Mesenchymal stem cell (in vitro differentiated cells and primary cell): ENCODE measurements at regions not wholly inside any gene's neighbourhood (a gene's known extent, or its start where the extent isn't known, plus 50 kb on each side); places are given as distances from the start of the nearest gene placed in this dataset.
A peak's percentile ranks its signal among the peaks of the same experiment; 100 is the strongest.
"Not testable (repeated sequence)": the region's sequence is repeated elsewhere in the genome, so short reads cannot be mapped to it uniquely, and the experiment has no call there.

ENCODE experiments used
- DNase-seq: peaks from one replicate; pipeline ENCODE4 v3.0.0-alpha.2; 2013
- H2AFZ ChIP-seq: one replicate; pipeline ENCODE4 v1.6.1; 2013; ENCODE audit warnings: low read depth, mild to moderate bottlenecking, control low read depth, inconsistent platforms, low read length, moderate library complexity
- H2AK5ac ChIP-seq: 2 replicates; pipeline ENCODE4 v1.6.1; 2013; ENCODE audit warnings: low read length, moderate library complexity, mild to moderate bottlenecking, inconsistent platforms; ENCODE audit not compliant: severe bottlenecking
- H2BK120ac ChIP-seq: one replicate; pipeline ENCODE4 v1.6.1; 2013; ENCODE audit warnings: low read depth, mild to moderate bottlenecking, inconsistent platforms, low read length, moderate library complexity
- H2BK12ac ChIP-seq, 2 experiments: one replicate each; pipeline ENCODE4 v1.6.1; 2013; ENCODE audit warnings: inconsistent platforms in 2 of 2, low read length in 2 of 2, mild to moderate bottlenecking in 2 of 2, moderate library complexity in 2 of 2, control low read depth in 1 of 2
- H2BK15ac ChIP-seq: one replicate; pipeline ENCODE4 v1.6.1; 2013; ENCODE audit warnings: mild to moderate bottlenecking, low read depth, inconsistent platforms; ENCODE audit not compliant: poor library complexity, severe bottlenecking
- H2BK5ac ChIP-seq: 2 replicates; pipeline ENCODE4 v1.6.1; 2013; ENCODE audit warnings: low read depth, mild to moderate bottlenecking, low read length, control low read depth, inconsistent platforms; ENCODE audit not compliant: poor library complexity, severe bottlenecking
- H3K14ac ChIP-seq, 2 experiments: one replicate each; pipeline ENCODE4 v1.6.1; 2013; ENCODE audit warnings: inconsistent platforms in 2 of 2, low read length in 2 of 2, control low read depth in 1 of 2, mild to moderate bottlenecking in 1 of 2, moderate library complexity in 1 of 2
- H3K18ac ChIP-seq, 2 experiments: one replicate each; pipeline ENCODE4 v1.6.1; 2013; ENCODE audit warnings: inconsistent platforms in 2 of 2, low read length in 2 of 2, control low read depth in 1 of 2, low read depth in 1 of 2, mild to moderate bottlenecking in 1 of 2
- H3K23ac ChIP-seq, 2 experiments: one replicate each; pipeline ENCODE4 v1.6.1; 2013; ENCODE audit warnings: inconsistent platforms in 2 of 2, low read length in 2 of 2, mild to moderate bottlenecking in 2 of 2, moderate library complexity in 2 of 2, control low read depth in 1 of 2
- H3K27ac ChIP-seq: 2 replicates; pipeline ENCODE4 v1.5.1; 2013; ENCODE audit warnings: mild to moderate bottlenecking, moderate library complexity, low read length, control low read depth, inconsistent platforms; ENCODE audit not compliant: poor library complexity, severe bottlenecking
- H3K27me3 ChIP-seq, 2 experiments: 2 replicates each; pipeline versions ENCODE4 v1.6.1 to v1.7.0; 2013; ENCODE audit warnings: low read length in 2 of 2, mild to moderate bottlenecking in 2 of 2, moderate library complexity in 2 of 2, control low read depth in 1 of 2, inconsistent platforms in 1 of 2; ENCODE audit not compliant: control insufficient read depth in 1 of 2, insufficient read depth in 1 of 2
- H3K36me3 ChIP-seq, 2 experiments: 2 replicates each; pipeline versions ENCODE4 v1.6.1 to v1.7.0; 2013; ENCODE audit warnings: low read length in 2 of 2, control low read depth in 1 of 2, inconsistent platforms in 1 of 2, low read depth in 1 of 2, mild to moderate bottlenecking in 1 of 2; ENCODE audit not compliant: insufficient read depth in 2 of 2, control insufficient read depth in 1 of 2
- H3K4ac ChIP-seq, 2 experiments: one replicate each; pipeline ENCODE4 v1.6.1; 2013; ENCODE audit warnings: inconsistent platforms in 2 of 2, low read length in 2 of 2, mild to moderate bottlenecking in 2 of 2, moderate library complexity in 2 of 2, control low read depth in 1 of 2, low read depth in 1 of 2
- H3K4me1 ChIP-seq: 2 replicates; pipeline ENCODE4 v1.6.1; 2013; ENCODE audit warnings: low read depth, low read length, control low read depth; ENCODE audit not compliant: control insufficient read depth, insufficient read depth
- H3K4me2 ChIP-seq: 2 replicates; pipeline ENCODE4 v1.6.1; 2013; ENCODE audit warnings: low read length, mild to moderate bottlenecking, inconsistent platforms; ENCODE audit not compliant: poor library complexity, severe bottlenecking
- H3K4me3 ChIP-seq, 2 experiments: 2 replicates each; pipeline versions ENCODE4 v1.5.1 to v1.7.0; 2013; ENCODE audit warnings: low read length in 2 of 2, mild to moderate bottlenecking in 2 of 2, control low read depth in 1 of 2, low read depth in 1 of 2; ENCODE audit not compliant: insufficient read depth in 1 of 2
- H3K79me1 ChIP-seq: replicated peaks from 2 replicates; pipeline ENCODE4 v1.6.1; 2013; ENCODE audit warnings: mild to moderate bottlenecking, control low read depth, low read length, inconsistent platforms; ENCODE audit not compliant: poor library complexity, severe bottlenecking
- H3K9ac ChIP-seq: 2 replicates; pipeline ENCODE4 v1.7.0; 2013; ENCODE audit warnings: mild to moderate bottlenecking, low read length, moderate library complexity
- H3K9me3 ChIP-seq: 2 replicates; pipeline ENCODE4 v1.7.0; 2013; ENCODE audit warnings: mild to moderate bottlenecking, low read length; ENCODE audit not compliant: control insufficient read depth
- H4K8ac ChIP-seq: one replicate; pipeline ENCODE4 v1.6.1; 2013; ENCODE audit warnings: inconsistent platforms, mild to moderate bottlenecking, low read length, moderate library complexity
- H4K91ac ChIP-seq: one replicate; pipeline ENCODE4 v1.6.1; 2013; ENCODE audit warnings: mild to moderate bottlenecking, low read length, inconsistent platforms
- WGBS: methylation state at CpG from one replicate; pipeline ENCODE4 v1.1.7; 2013; ENCODE audit warnings: mixed read lengths; 5-methylcytosine and 5-hydroxymethylcytosine counted together

- Histone ChIP-seq H3K9me3 (no peaks in the 10 kb centered on the region), H2AK5ac (no peak overlapping the region), H3K18ac (no peak overlapping the region), H3K79me1 (no peaks in the 10 kb centered on the region), H2BK5ac (no peak overlapping the region), H2BK12ac (no peak overlapping the region), H4K91ac (no peak overlapping the region), H3K9ac (no peak overlapping the region), H2BK120ac (no peak overlapping the region), H2BK15ac (no peak overlapping the region), H3K4me2 (no peak overlapping the region), H4K8ac (peak overlapping the region; percentile 30), H3K27ac (no peak overlapping the region), H3K4me3 (no peak overlapping the region), H3K23ac (no peak overlapping the region), H2AFZ (no peak overlapping the region), H3K36me3 (no peaks in the 10 kb centered on the region), H3K4me1 (peaks cover 4% of the 10 kb centered on the region), H3K27me3 (no peaks in the 10 kb centered on the region), H3K14ac (no peak overlapping the region), H3K4ac (no peak overlapping the region)
- peak; percentile 9 for DNase-seq
- 25% methylated on average over 4 of the region's 6 CpGs for WGBS
Measured at GRCh38 chr12:115370650-115371049, 686.7 kb upstream of the TBX3 start.

GRCh38 chr12:115370207-115370606 lies 686.2 kb upstream of the TBX3 start:
- no peak for DNase-seq
- Histone ChIP-seq H3K79me1 (no peaks in the 10 kb centered on the region), H4K8ac (no peak overlapping the region), H2BK5ac (no peak overlapping the region), H2AFZ (no peak overlapping the region), H3K4me2 (no peak overlapping the region), H3K23ac (no peak overlapping the region), H2BK15ac (no peak overlapping the region), H3K36me3 (no peaks in the 10 kb centered on the region), H3K4me1 (peaks cover 3% of the 10 kb centered on the region), H3K4ac (no peak overlapping the region), H2BK120ac (no peak overlapping the region), H3K27ac (no peak overlapping the region), H4K91ac (no peak overlapping the region), H2BK12ac (no peak overlapping the region), H3K27me3 (no peaks in the 10 kb centered on the region), H3K18ac (no peak overlapping the region), H3K4me3 (no peak overlapping the region), H3K9me3 (no peaks in the 10 kb centered on the region), H3K9ac (no peak overlapping the region), H2AK5ac (no peak overlapping the region), H3K14ac (no peak overlapping the region)
- WGBS: 84% methylated on average over 2 of the region's 3 CpGs

GRCh38 chr12:115366277-115366676 lies 682.3 kb upstream of the TBX3 start:
- H4K91ac ChIP-seq, H3K27ac ChIP-seq, H3K79me1 ChIP-seq, H3K4me1 ChIP-seq, H3K9me3 ChIP-seq, H3K36me3 ChIP-seq, DNase-seq, H3K27me3 ChIP-seq, H3K18ac ChIP-seq, H3K14ac ChIP-seq, H3K4me2 ChIP-seq, H3K4ac ChIP-seq, H2AFZ ChIP-seq, H2BK120ac ChIP-seq, H2BK5ac ChIP-seq, H3K23ac ChIP-seq, H2BK15ac ChIP-seq, H4K8ac ChIP-seq, H2BK12ac ChIP-seq, H3K9ac ChIP-seq, H3K4me3 ChIP-seq, H2AK5ac ChIP-seq: not testable (repeated sequence)
- 96% methylated on average over 4 of the region's 4 CpGs for WGBS

- H4K8ac ChIP-seq, H3K27ac ChIP-seq, H3K36me3 ChIP-seq, H2BK120ac ChIP-seq, H2BK12ac ChIP-seq, H3K18ac ChIP-seq, H3K4ac ChIP-seq, DNase-seq, H3K27me3 ChIP-seq, H3K4me3 ChIP-seq, H2BK15ac ChIP-seq, H2BK5ac ChIP-seq, H4K91ac ChIP-seq, H3K4me2 ChIP-seq, H3K9me3 ChIP-seq, H3K9ac ChIP-seq, H3K23ac ChIP-seq, H3K79me1 ChIP-seq, H3K14ac ChIP-seq, H3K4me1 ChIP-seq, H2AK5ac ChIP-seq, H2AFZ ChIP-seq: not testable (repeated sequence)
- WGBS: 100% methylated on average over 4 of the region's 4 CpGs
Measured at GRCh38 chr12:115365765-115366164, 681.8 kb upstream of the TBX3 start.
